DMS53 (cell line): ENCODE measurements at regions not wholly inside any gene's neighbourhood (a gene's known extent, or its start where the extent isn't known, plus 50 kb on each side); places are given as distances from the start of the nearest gene placed in this dataset.
A peak's percentile ranks its signal among the peaks of the same experiment; 100 is the strongest.

Experiments
- DNase-seq: peaks from one replicate; lab custom pipeline; 2025; lab: John Stamatoyannopoulos, UW

GRCh38 chr6:170113141-170113540 lies 177.7 kb downstream of the DLL1 start:
- DNase-seq: no peak

GRCh38 chr6:170112583-170112860 lies 178.4 kb downstream of the DLL1 start:
- DNase-seq: no peak

- DNase-seq: no peak
Observed at GRCh38 chr6:170111816-170112582, 178.9 kb downstream of the DLL1 start.

- DNase-seq: no peak
Observed at GRCh38 chr6:170111141-170111664, 179.7 kb downstream of the DLL1 start.

- peak; percentile 90 for DNase-seq
Observed at GRCh38 chr6:170110201-170111140, 180.4 kb downstream of the DLL1 start.

- no peak for DNase-seq
Observed at GRCh38 chr6:170108890-170109587, 181.8 kb downstream of the DLL1 start.

GRCh38 chr6:170108456-170108855 lies 182.4 kb downstream of the DLL1 start:
- DNase-seq: no peak

- no peak for DNase-seq
Observed at GRCh38 chr6:170107606-170108222, 183.2 kb downstream of the DLL1 start.

GRCh38 chr6:170106906-170107525 lies 183.9 kb downstream of the DLL1 start:
- no peak for DNase-seq

- DNase-seq: no peak
Observed at GRCh38 chr6:170102582-170103481, 188.0 kb downstream of the DLL1 start.

- no peak for DNase-seq
Observed at GRCh38 chr6:170102038-170102437, 188.8 kb downstream of the DLL1 start.

- no peak for DNase-seq
Observed at GRCh38 chr6:170101281-170102035, 189.4 kb downstream of the DLL1 start.

GRCh38 chr6:170100046-170100445 lies 190.8 kb downstream of the DLL1 start:
- no peak for DNase-seq

- no peak for DNase-seq
Observed at GRCh38 chr6:170099387-170099786, 191.5 kb downstream of the DLL1 start.

- DNase-seq: no peak
Observed at GRCh38 chr6:170098428-170099170, 192.3 kb downstream of the DLL1 start.

GRCh38 chr6:170097505-170098427 lies 193.1 kb downstream of the DLL1 start:
- DNase-seq: no peak

GRCh38 chr6:170096803-170097504 lies 193.9 kb downstream of the DLL1 start:
- DNase-seq: no peak
